DMS 273 (cell line): ENCODE measurements at regions not wholly inside any gene's neighbourhood (a gene's known extent, or its start where the extent isn't known, plus 50 kb on each side); places are given as distances from the start of the nearest gene placed in this dataset.

Source experiments
- DNase-seq: peaks from one replicate; lab custom pipeline; 2025; ENCODE audit not compliant: unreplicated experiment; lab: John Stamatoyannopoulos, UW

DNA sequence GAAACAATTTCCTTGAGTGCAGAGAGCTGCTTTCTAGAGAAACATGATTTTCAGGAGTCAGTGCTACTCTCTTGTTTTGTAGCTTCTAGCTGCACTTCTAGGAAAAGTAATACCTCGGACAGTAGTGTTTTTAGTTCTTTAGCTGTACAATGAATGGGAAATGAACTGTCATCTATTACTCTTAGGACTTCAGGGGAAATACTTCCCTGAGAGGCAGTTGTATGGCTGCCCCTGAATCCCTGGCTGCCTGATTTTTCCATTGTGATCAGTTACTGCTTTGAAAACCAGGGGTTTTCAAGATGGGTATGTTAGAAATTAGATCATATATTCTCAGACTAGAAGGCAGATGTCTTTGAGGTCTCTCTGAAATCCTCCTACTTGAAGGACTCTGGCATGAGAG, 200.3 kb upstream of the SEMA6D start:
- DNase-seq = no peak

GRCh38 chr15:47517737-47518136, 199.6 kb upstream of the SEMA6D start:
- DNase-seq = no peak

GRCh38 chr15:47523681-47524475, 193.4 kb upstream of the SEMA6D start:
- no peak for DNase-seq

DNA sequence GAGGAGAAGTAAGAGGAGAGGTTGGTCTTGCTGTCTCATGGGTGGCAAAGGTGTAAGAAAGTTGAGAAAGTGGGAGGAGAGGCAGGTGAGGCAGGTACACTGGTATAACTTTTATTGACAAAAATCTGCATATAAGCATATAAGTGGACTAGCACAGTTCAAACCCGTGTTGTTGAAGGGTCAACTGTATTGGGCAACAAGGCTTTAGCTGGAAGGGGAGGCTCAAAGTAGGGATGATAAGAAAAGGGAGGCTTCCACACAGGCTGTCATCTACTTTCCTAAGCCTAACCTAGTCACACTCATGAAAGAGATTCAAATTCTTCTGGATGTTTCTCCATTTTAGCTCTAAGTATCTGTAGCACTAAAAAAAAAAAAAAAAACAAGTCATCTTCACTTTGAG, 188.1 kb upstream of the SEMA6D start:
- no peak for DNase-seq

DNA sequence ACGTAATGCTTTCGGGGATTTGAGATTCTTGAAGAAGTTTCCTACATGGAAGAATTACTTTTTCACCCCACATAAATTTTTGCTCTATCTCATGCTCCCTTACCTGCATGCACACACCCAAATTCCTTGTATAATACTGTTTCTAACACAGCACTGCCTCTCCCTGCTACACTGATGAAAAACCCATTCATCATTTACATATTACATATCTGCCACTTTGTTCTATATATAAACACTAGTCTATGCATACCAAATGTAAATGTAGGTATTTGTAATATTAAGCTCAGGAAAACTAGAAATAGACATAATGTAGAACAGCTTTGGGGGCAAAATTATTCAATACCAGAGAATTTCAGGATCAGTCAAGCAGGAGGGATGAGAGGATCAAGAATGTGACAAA, 182.6 kb upstream of the SEMA6D start:
- no peak for DNase-seq

GRCh38 chr15:47541562-47541961, 175.7 kb upstream of the SEMA6D start:
- no peak for DNase-seq

- peak; percentile 8 for DNase-seq
These were observed 174.9 kb upstream of the SEMA6D start for GRCh38 chr15:47542312-47542989.

- DNase-seq = peak; percentile 24
These were observed 169.1 kb upstream of the SEMA6D start for GRCh38 chr15:47548231-47548630.

GRCh38 chr15:47548986-47549385, 168.3 kb upstream of the SEMA6D start:
- no peak for DNase-seq

DNA sequence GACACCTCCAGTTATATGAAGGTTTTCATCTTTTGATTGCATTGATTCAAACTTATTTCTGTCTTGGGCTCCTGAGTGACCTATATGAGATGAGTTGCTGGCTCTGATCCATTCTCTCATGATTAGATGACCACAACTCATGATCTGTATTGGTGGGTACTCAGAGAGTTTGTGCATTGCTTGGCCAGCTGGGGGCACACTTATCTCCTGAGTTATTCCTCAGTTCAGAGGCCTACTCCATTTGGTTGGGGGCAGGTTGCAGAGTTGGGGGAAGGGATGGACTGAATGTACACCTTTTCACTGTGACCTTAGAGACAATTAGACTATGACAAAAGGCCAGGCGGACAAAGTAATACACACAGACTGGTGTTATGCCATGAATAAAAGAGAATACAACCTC, 166.2 kb upstream of the SEMA6D start:
- peak; percentile 2 for DNase-seq

- no peak for DNase-seq
These were observed 165.8 kb upstream of the SEMA6D start for GRCh38 chr15:47551546-47551945.

DNA sequence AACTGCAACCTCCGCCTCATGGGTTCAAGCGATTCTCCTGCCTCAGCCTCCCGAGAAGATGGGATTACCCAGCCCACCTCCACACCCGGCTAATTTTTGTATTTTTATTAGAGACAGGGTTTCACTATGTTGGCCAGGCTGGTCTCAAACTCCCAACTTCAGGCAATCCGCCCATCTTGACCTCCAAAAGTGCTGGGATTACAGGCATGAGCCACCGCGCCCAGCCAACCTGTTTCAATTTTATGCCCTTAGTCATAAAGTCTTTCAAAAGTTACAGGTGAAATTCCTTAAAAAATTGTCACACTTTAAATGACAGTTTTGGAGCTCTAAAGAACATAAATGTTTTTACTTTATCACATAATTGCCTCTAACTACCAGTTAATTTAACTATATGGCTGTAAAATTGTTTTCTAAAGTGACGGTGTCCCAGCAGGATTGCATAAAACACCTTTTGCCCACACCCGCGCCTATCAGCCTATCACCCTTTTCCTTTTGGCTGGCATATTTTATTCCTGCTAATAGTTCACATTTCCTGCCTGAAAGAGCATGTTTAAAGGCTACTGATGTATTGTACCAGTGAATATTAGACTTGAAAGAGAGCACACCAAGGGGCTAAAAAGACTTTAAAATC, 164.2 kb upstream of the SEMA6D start:
- no peak for DNase-seq

- DNase-seq = no peak
These were observed 163.4 kb upstream of the SEMA6D start for GRCh38 chr15:47553947-47554346.

DNA sequence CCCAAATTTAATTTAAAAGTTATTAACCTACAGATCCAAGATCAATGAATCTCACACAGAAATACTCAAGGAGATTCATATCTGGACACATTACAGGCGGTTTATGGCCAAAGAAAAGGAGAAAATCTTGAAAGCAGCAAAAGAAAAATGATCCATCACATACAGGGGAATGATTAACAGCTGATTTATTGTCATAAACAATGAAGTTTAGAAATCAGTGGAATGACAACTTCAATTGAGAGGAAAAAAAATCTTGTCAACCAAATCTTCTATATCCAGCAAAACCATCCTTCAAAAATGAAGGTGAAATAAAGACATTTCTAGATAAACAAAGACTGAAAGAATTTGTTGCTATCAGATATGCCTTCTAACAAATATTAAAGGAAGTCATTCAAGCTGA, 156.2 kb upstream of the SEMA6D start:
- DNase-seq = no peak

DNA sequence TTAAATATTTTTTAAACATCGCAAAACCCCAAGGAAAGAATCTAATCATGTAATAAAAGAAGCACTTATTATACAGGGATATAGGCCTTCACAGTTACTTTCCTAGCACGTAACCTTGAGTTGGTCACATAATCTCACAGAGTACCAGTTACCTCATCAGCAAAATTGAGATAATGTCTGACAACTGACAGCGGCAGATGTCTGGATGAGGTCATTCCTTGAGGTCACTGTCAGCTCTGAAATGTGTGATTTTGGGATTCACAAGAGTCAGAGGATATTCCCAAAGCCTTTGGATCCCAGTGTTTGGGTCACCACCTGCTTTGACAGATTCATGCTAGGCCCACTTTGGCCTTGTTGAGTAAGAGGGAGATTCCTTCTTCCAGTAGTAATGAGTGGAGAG, 151.4 kb upstream of the SEMA6D start:
- DNase-seq = peak; percentile 29

DNA sequence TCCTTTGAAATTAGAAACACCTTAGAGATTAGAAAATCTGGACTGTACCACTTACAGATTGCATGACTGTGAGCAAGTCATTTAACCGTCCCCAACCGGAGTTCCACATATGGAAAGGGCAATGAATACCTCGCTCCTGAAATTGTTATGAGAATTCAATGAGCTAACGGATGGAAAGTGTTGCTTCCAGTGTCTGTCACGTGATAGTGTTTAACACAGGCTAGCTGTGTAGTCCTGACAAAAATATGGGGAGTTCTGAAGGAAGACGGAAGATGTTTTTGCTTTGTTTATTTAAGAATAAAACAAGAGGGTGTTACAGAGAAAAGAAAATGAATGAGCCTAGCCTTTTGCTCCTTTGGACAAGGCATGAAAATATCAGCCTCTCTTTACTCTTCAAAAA, 150.7 kb upstream of the SEMA6D start:
- DNase-seq = no peak

- no peak for DNase-seq
These were observed 149.3 kb upstream of the SEMA6D start for GRCh38 chr15:47568030-47568429.

DNA sequence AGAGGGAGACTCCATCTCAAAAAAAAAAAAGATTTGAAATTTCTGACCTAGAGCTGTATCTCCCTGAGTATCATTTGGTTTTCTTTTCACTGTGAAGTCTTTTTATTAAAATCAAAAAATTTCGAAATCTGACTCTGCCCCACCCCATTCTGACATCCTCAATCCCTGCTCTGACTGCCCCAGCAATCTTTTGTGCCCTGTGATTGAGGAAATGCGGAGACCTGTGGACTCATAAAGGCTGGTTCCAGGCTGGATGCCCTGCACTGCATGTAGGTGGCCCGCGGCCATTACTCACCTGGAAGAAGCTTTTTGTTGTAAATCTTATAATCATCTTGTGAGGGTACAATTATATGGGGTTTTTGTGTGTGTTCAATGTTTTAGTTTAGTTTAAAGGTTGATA, 147.3 kb upstream of the SEMA6D start:
- DNase-seq = no peak

DNA sequence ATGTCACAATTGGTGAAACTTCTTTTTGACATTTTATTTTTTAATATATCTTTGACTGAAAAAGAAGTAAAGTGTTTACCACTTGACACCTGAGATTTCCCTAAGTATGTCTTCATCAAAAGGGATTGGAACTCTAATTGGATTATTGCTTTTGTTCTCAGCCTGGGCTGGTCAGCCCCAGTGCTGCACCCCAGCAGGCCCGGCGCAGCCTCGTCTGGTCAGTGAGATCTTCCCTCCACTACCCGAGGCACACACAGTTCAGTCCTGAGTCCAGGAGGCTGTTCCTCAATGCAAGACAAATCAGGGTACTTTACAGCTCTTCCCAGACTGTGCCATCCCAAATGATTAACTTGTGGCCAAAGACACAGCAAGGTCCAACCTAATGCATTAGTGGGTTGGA, 146.9 kb upstream of the SEMA6D start:
- no peak for DNase-seq

DNA sequence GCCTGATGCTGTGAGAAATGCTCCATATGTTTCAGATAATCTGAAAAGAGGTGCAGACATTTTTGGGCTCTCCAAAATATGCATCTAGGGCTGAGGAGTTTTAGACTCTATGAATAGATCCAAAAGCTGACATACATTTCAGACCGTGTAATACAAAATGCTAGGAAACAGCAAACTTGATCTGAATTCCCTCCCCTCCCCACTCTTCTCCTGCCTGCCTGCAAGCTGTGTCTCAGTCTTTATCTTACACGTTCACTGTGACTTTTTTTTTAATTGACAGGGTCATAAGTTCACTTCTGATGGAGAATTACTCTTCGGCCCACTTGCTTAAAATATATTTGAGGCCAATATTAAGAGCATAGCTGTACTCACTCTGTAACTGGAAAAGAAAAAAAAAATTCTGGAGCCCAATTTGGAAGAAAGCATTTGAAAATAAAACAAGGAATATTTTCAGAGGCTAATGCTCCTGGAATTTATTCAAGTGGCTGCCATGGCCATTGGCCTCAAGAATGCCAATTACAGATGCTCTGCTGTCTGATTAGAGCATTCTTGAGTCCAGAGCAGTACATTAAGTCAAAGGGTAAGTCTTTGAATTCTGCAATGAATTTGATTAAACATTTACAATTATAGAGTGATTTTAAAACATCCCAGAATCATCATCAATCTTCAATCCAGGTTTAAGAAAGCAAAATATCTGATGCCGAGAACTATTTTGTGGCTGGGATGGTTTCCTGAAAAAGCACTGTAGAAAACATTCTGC, 146.2 kb upstream of the SEMA6D start:
- DNase-seq = peak; percentile 7

DNA sequence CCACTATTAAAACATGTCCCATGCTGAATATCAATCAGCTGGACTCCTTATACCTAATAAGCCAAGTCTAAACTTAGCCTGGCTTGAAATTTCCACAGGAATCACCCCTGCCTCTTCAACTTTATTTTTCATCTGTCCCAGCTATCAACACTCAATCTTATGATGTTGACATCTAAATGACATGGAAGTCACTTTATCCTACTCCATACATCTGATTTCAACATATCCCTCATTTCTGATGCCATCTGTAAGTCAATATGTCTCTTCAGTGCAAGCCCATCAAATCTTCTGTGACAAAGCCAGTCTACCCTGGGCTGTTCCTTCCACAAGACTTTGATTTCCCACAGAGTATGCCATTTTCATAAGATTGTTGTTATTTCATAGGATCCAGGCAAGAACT, 143.6 kb upstream of the SEMA6D start:
- no peak for DNase-seq

- no peak for DNase-seq
These were observed 140.3 kb upstream of the SEMA6D start for GRCh38 chr15:47577000-47577399.
